ENCODE measurements at regions not wholly inside any gene's neighbourhood (a gene's known extent, or its start where the extent isn't known, plus 50 kb on each side); places are given as distances from the start of the nearest gene placed in this dataset.

- no peak for DNase-seq
Observed at GRCh38 chr1:193558491-193559028, 372.1 kb upstream of the B3GALT2 start.

DNA sequence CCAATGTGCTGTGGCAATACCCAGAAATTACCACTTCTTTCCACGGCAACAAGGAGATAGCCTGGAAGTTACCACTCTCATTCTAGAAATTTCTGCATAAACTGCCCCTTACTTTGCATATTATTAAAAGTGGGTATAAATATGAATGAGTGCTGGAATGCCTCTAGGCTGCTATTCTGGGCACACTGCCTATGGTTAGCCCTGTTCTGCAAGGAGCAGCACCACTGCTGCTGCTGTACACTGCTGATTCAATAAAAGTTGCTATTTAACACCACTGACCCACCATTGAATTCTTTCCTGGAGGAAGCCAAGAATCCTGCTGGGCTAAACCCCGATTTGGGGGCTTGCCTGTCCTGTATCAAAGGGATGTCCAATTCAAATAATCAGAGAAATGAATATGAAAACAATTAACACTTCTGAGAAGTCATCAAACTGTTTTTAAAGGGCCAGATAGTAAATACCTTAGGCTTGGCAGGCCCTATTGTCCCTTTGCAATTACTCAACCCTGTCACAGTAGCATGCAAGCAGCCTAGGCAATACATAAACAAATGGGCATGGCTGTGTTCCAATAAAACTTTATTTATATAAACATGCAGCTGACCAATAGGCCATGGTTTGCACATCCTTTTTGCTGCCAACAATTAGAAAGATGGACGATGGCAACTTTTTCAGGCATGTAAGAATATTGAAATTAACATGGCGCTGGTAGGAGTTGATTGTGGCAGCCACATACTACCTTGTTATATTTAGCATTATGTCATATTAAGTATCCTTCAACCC is 369.4 kb upstream of the B3GALT2 start:
- no peak for DNase-seq

GRCh38 chr1:193553564-193553963 is 367.2 kb upstream of the B3GALT2 start:
- no peak for DNase-seq

DNA sequence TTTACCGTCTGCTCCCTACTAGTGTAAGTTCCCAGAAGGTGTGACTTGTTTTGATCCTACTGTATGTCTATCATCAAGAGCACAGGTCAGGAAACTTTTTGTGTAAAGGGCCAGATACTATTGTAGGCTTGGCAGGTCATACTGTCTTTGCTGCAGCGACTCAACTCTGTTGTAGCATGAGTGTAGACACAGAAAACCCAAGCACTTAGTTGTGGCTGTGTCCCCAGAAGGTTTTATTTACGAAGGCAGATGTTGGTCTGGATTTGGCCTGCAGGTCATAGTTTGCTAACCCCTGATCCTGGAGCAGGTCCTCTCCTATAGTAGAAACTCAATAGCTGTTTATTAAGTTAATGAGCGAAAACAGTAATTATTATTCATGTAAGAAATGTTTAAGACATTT is 365.9 kb upstream of the B3GALT2 start:
- no peak for DNase-seq

- DNase-seq, result no peak
Observed at GRCh38 chr1:193549081-193549480, 362.7 kb upstream of the B3GALT2 start.

DNA sequence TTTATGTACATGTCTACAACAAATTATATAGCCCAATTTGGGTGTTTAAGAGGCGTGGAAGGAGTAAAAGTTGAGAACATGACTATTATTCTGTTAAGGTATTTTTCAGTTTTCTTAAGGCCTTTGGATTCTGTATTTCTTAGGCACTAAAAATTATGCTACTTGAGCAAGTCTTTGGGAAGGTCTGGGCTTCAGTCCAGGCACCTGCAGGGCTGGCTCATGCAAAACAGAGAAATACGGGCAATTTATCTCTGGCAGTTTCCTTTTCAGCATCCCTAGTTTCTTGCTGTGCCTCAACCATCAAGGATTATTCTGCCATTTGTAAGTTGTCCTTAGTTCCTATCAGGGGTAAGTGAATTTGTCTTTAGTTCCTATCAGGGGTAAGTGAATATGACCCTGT is 358.8 kb upstream of the B3GALT2 start:
- no peak for DNase-seq

- DNase-seq, result no peak
Observed at GRCh38 chr1:193543259-193543658, 356.8 kb upstream of the B3GALT2 start.

GRCh38 chr1:193542690-193543089 is 356.3 kb upstream of the B3GALT2 start:
- DNase-seq, result no peak

DNA sequence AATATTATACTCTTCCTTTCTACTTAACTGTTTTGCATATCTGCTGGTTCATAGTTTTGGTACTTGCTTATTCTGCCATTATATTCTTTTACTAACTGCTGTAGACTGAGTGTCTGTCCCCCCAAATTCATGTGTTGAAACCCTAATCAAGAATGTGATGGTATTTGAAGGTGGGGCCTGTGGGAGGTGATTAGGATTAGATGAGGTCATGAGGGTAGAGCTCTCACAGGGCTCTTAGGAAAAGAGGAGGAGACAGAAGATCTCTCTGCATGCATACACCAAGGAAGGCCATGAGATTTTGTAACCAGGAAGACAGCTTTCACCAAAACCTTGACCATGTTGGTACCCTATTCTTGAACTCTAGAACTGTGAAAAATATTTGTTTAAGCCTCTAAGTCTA is 354.1 kb upstream of the B3GALT2 start:
- no peak for DNase-seq

GRCh38 chr1:193539731-193540459 is 353.5 kb upstream of the B3GALT2 start:
- DNase-seq, result peak; percentile 16

GRCh38 chr1:193538680-193539079 is 352.3 kb upstream of the B3GALT2 start:
- DNase-seq, result peak; percentile 49

- DNase-seq, result no peak
Observed at GRCh38 chr1:193538003-193538354, 351.6 kb upstream of the B3GALT2 start.

- DNase-seq, result peak; percentile 81
Observed at GRCh38 chr1:193537266-193538002, 351.0 kb upstream of the B3GALT2 start.

- DNase-seq, result no peak
Observed at GRCh38 chr1:193533853-193534252, 347.4 kb upstream of the B3GALT2 start.

DNA sequence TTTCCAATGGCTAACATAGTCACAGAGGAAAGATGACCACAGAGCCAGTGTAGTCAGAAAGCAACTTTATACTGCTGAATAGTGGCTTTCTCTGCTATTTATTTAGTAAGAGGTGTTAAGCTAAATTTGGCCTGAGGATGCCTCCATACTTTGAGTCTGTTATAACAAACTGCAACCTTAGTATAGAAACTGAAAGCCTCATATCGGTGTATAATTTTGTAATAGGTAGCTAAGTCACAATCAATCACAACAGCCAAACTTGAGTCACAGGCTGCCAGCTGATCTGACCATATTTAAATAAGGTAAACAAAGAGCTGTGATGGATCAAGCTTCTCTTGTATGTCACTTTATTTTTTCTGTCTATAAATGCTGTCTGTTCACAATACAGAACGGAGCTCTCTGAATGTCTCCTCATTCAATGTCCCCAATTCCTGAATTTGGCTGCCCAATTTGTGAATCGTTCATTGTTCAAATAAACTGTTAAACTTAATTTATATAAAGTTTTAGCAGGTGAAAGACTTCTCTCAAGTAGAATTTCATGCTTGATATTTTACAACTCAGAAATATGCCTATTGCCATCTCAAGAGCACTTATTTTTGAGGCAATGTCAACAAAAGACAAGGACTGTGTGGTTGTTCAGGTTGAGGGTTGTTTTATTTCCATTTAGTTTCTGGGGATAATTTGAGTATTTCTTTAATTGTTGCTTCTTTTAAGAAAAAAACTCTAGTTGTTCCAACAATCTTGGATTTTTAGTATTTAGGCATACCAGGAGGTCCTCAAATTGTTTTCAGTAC is 339.7 kb upstream of the B3GALT2 start:
- DNase-seq, result no peak

GRCh38 chr1:193525411-193525810 is 339.0 kb upstream of the B3GALT2 start:
- no peak for DNase-seq

DNA sequence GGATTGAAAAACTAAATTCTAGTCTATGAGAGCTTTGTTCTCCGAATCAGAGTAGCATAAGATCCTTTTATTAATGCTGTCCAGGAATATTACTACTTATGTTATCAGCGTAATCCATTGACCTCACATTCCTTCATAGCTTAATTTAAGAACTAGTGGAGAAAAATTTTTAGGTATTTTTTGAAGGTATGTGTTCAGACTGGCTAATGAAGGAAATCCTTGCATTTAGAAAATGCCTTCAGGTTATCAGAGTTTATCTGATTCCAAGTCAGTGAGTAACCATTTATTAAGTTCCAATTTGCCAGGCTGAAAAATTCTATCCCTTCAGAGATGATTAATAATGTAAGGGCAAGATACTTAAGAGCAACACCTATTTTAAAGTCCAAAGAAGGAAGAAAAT is 338.2 kb upstream of the B3GALT2 start:
- no peak for DNase-seq

DNA sequence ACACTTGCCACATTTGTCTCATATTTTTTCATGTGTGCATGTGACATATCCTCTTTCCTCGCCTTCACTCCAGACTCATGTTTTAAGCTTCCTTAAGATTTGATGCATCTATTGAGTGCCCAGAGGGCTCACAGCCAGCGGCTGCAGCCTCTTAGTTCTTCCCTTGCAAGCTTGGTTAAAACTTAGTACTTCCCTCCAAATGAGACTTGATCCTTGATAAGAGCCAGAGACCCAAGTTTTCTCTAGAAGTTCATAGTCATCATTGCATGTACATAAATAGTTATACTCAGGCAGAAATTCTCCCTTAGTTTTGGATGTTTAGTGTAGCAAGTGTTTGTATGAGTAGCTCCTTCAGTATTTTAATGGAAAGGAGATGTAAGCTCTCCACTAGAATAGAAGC is 337.6 kb upstream of the B3GALT2 start:
- DNase-seq, result no peak

DNA sequence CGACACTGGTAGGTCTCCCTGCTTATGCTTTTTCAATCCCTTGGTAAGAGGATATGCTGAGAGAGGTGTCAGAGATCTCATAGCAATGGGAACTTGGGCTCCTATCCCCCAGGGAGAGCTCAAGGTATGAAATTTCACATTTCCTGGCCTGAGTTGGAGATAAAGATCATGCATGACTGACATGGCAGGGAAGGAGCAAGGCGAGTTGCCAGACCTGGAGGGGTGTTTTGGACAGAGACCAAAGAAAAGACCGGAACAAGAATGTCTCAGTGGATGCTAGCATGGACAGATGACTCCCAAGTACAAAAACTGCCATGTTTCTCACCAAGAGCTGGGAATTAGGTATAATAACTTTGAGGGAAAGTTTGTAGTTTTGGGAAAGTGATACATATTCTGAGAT is 334.1 kb upstream of the B3GALT2 start:
- no peak for DNase-seq

- DNase-seq, result no peak
Observed at GRCh38 chr1:193519922-193520321, 333.5 kb upstream of the B3GALT2 start.

DNA sequence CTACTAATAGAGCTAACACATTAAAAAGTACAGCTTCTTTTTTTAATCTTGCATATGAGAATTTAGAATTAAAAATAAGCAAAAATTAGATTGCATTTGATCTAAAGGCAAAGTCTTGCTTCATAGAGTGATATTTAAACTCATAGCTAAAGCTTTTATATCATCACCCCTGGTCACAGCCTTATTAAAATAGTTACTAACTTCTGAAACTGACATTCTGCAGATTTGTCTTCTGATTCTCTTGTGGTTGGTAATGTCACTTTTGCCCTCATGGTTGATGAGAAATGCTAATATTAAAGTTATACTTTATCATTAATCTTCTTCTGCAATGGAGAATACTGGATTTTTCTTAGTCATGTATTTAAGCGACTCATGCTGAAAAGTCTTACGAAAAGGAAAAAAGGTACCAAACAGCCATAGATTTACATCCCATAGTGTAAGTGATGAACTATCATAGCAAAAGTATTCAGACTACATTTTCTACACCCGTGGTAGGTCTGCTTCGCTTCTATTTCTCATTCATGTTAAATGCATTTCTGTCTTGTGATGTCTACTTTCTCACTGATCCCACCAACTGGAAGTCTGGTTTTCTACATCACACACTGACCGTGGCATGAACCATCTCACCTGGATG is 330.5 kb upstream of the B3GALT2 start:
- no peak for DNase-seq

GRCh38 chr1:193514397-193514796 is 328.0 kb upstream of the B3GALT2 start:
- no peak for DNase-seq
